Keratinocyte (primary cell): ENCODE measurements at regions not wholly inside any gene's neighbourhood (a gene's known extent, or its start where the extent isn't known, plus 50 kb on each side); places are given as distances from the start of the nearest gene placed in this dataset.

ENCODE experiments used
- DNase-seq: peaks from one replicate; pipeline ENCODE4 v3.0.0-alpha.2; 2011; ENCODE audit warnings: low read depth, missing footprints, low spot score
- FAIRE-seq: peaks from 2 replicates; lab custom pipeline; 2011; peaks lifted over from hg19 to GRCh38; lab: Jason Lieb, UNC
- H2AFZ ChIP-seq: 2 replicates; pipeline ENCODE4 v1.6.0; 2012; ENCODE audit warnings: low read length, control low read depth, inconsistent platforms; ENCODE audit not compliant: control insufficient read depth
- H3K27ac ChIP-seq: 2 replicates; pipeline ENCODE4 v1.5.1; 2011; ENCODE audit warnings: low read length; ENCODE audit not compliant: control insufficient read depth, insufficient read depth
- H3K27me3 ChIP-seq: 3 replicates; pipeline ENCODE4 v1.6.0; 2011; ENCODE audit warnings: low read length; ENCODE audit not compliant: control insufficient read depth, insufficient read depth; ENCODE audit errors: extremely low read depth
- H3K36me3 ChIP-seq, 2 experiments: 2 replicates in 1 of 2; 3 replicates in 1 of 2; pipeline ENCODE4 v1.5.1; 2011; ENCODE audit warnings: low read length in 2 of 2, mild to moderate bottlenecking in 1 of 2; ENCODE audit not compliant: control insufficient read depth in 2 of 2, insufficient read depth in 2 of 2; ENCODE audit errors: extremely low read depth in 1 of 2
- H3K4me1 ChIP-seq: 3 replicates; pipeline ENCODE4 v1.5.1; 2011; ENCODE audit warnings: low read length; ENCODE audit not compliant: control insufficient read depth, insufficient read depth; ENCODE audit errors: extremely low read depth
- H3K4me2 ChIP-seq: 3 replicates; pipeline ENCODE4 v1.6.0; 2011; ENCODE audit warnings: low read depth, low read length; ENCODE audit not compliant: control insufficient read depth, insufficient read depth; ENCODE audit errors: extremely low read depth
- H3K4me3 ChIP-seq, 3 experiments: fragments of 200-600 bp in 1 of 3; sonication (generic) in 1 of 3; 2 replicates in 2 of 3; 3 replicates in 1 of 3; pipeline ENCODE4 v1.5.1; 2011 to 2016; ENCODE audit warnings: low read length in 3 of 3, mild to moderate bottlenecking in 3 of 3, control low read depth in 2 of 3, inconsistent platforms in 1 of 3, low read depth in 1 of 3, mixed read lengths in 1 of 3, mixed run types in 1 of 3, moderate library complexity in 1 of 3; ENCODE audit not compliant: control insufficient read depth in 2 of 3, insufficient read depth in 2 of 3; ENCODE audit errors: extremely low read depth in 1 of 3
- H3K79me2 ChIP-seq: 2 replicates; pipeline ENCODE4 v1.6.0; 2012; ENCODE audit warnings: low read length; ENCODE audit not compliant: control insufficient read depth, insufficient read depth
- H3K9ac ChIP-seq: 3 replicates; pipeline ENCODE4 v1.6.0; 2011; ENCODE audit warnings: low read length; ENCODE audit not compliant: control insufficient read depth, insufficient read depth; ENCODE audit errors: extremely low read depth
- H3K9me1 ChIP-seq: 3 replicates; pipeline ENCODE4 v1.6.0; 2011; ENCODE audit warnings: low read length; ENCODE audit not compliant: control insufficient read depth, insufficient read depth; ENCODE audit errors: extremely low read depth
- H3K9me3 ChIP-seq: 2 replicates; pipeline ENCODE4 v1.5.1; 2012; ENCODE audit warnings: low read depth, low read length; ENCODE audit not compliant: control insufficient read depth
- H4K20me1 ChIP-seq: 3 replicates; pipeline ENCODE4 v1.6.0; 2011; ENCODE audit warnings: low read length; ENCODE audit not compliant: control insufficient read depth, insufficient read depth; ENCODE audit errors: extremely low read depth
- CTCF ChIP-seq, 3 experiments: IDR thresholded peaks in 1 of 3; conservative IDR thresholded peaks in 1 of 3; optimal IDR thresholded peaks in 1 of 3; 2 replicates in 2 of 3; 3 replicates in 1 of 3; pipeline versions ENCODE3 to v1.5.1; 2011; ENCODE audit warnings: low read length in 3 of 3, mild to moderate bottlenecking in 3 of 3, moderate library complexity in 2 of 3, control low read depth in 1 of 3, inconsistent platforms in 1 of 3; ENCODE audit not compliant: insufficient read depth in 2 of 3; ENCODE audit errors: extremely low read depth in 1 of 3
- EZH2 ChIP-seq: IDR thresholded peaks from one replicate; pipeline ENCODE4 v1.6.1; 2012; ENCODE audit warnings: inconsistent platforms, mild to moderate bottlenecking, low read length, moderate library complexity
- dilution Hi-C: fragments of 300-500 bp; cut with MboI; formaldehyde crosslinking; loops from one replicate; pipeline ENCODE4 v1.7.0; 2020; ENCODE audit warnings: low sequenced_read_pairs; ENCODE audit not compliant: extremely low pct_ligation_motif_present

GRCh38 chr13:64935441-64935840, 2294.7 kb downstream of the PCDH9 start:
- H3K9me3 ChIP-seq = no peaks in the 10 kb centered on the region
- no peaks in the 10 kb centered on the region for H3K9me1 ChIP-seq
- H3K4me2 ChIP-seq = no peak overlapping the region
- FAIRE-seq = no peak
- no peak overlapping the region for H2AFZ ChIP-seq
- no peaks in the 10 kb centered on the region for H3K27me3 ChIP-seq
- no peaks in the 10 kb centered on the region for H3K79me2 ChIP-seq
- DNase-seq = no peak
- no peak overlapping the region for H3K4me3 ChIP-seq
- H3K9ac ChIP-seq = no peak overlapping the region
- H3K36me3 ChIP-seq = no peaks in the 10 kb centered on the region
- TF ChIP-seq EZH2 (no peak), CTCF (optimal IDR thresholded peaks at IDR 0.05 in 1 of 3, IDR thresholded peaks at IDR 0.05 in 1 of 3, conservative IDR thresholded peaks at IDR 0.05 in 1 of 3; ENCODE audit: extremely low read depth in 1 of 3, insufficient read depth in 2 of 3, low read length in 3 of 3) (no peak)
- H3K27ac ChIP-seq = no peak overlapping the region
- no peaks in the 10 kb centered on the region for H3K4me1 ChIP-seq
- dilution Hi-C loops = no loop called here
- H4K20me1 ChIP-seq = no peaks in the 10 kb centered on the region

GRCh38 chr13:64934569-64935362, 2295.4 kb downstream of the PCDH9 start:
- no peak for DNase-seq
- Histone ChIP-seq H3K79me2 (no peaks in the 10 kb centered on the region), H4K20me1 (no peaks in the 10 kb centered on the region), H3K27ac (no peak overlapping the region), H3K36me3 (no peaks in the 10 kb centered on the region), H3K9me3 (no peaks in the 10 kb centered on the region), H3K4me1 (no peaks in the 10 kb centered on the region), H3K4me3 (no peak overlapping the region), H3K9ac (no peak overlapping the region), H2AFZ (no peak overlapping the region), H3K27me3 (no peaks in the 10 kb centered on the region), H3K4me2 (no peak overlapping the region), H3K9me1 (no peaks in the 10 kb centered on the region)
- TF ChIP-seq EZH2 = no peak
- no peak for TF ChIP-seq CTCF (optimal IDR thresholded peaks at IDR 0.05 in 1 of 3, IDR thresholded peaks at IDR 0.05 in 1 of 3, conservative IDR thresholded peaks at IDR 0.05 in 1 of 3; ENCODE audit: extremely low read depth in 1 of 3, insufficient read depth in 2 of 3, low read length in 3 of 3)
- dilution Hi-C loops = no loop called here
- FAIRE-seq = no peak
